GM12878 (cell line): ENCODE measurements at regions not wholly inside any gene's neighbourhood (a gene's known extent, or its start where the extent isn't known, plus 50 kb on each side); places are given as distances from the start of the nearest gene placed in this dataset.

Experiments used
- ATAC-seq: fragments of 200-7000 bp; cut with Tn5 transposase; 3 replicates; pipeline ENCODE4 v1.9.1; 2020; ENCODE audit warnings: mild to moderate bottlenecking, moderate library complexity
- BruUV-seq: library from RNA; stranded (reverse); fragments of 400-500 nt; replicated peaks from 2 replicates; lab custom pipeline; 2021; lab: Mats Ljungman, UMichigan
- CTCF ChIA-PET: fragments of 300-600 bp; sonication (Branson Sonifier 250); formaldehyde crosslinking; extraction: SDS; loops from one replicate; lab custom pipeline; 2021; ENCODE audit warnings: inconsistent platforms; lab: Yijun Ruan, JAX
- POLR2A ChIA-PET: fragments of 350-600 bp; formaldehyde crosslinking; extraction: SDS; loops from one replicate; lab custom pipeline; 2021; ENCODE audit warnings: inconsistent platforms; lab: Charles Lee
- RAD21 ChIA-PET: fragments of 300-600 bp; sonication (Branson Sonifier 250); formaldehyde crosslinking; loops from one replicate; lab custom pipeline; 2023; ENCODE audit warnings: antibody characterized with exemption; ENCODE audit not compliant: unreplicated experiment; lab: Charles Lee
- SMC1A ChIA-PET: fragments of 300-600 bp; sonication (Branson Sonifier 250); formaldehyde crosslinking; loops from one replicate; lab custom pipeline; 2023; ENCODE audit not compliant: unreplicated experiment, uncharacterized antibody; lab: Charles Lee
- DNase-seq: peaks from one replicate; pipeline ENCODE4 v3.0.0-alpha.2; 2011; ENCODE audit warnings: low read depth, low spot score
- FAIRE-seq: peaks from 3 replicates; lab custom pipeline; 2011; peaks lifted over from hg19 to GRCh38; lab: Jason Lieb, UNC
- H2AFZ ChIP-seq: 2 replicates; pipeline ENCODE4 v1.6.0; 2011; ENCODE audit warnings: low read depth, low read length, control low read depth; ENCODE audit not compliant: control insufficient read depth
- H3K27ac ChIP-seq: 2 replicates; pipeline ENCODE4 v1.5.1; 2011; ENCODE audit warnings: control low read depth; ENCODE audit not compliant: control insufficient read depth, insufficient read depth
- H3K27me3 ChIP-seq, 2 experiments: replicated peaks in 1 of 2; 2 replicates each; pipeline versions ENCODE4 v1.6.0 to v1.6.1; 2011; ENCODE audit warnings: low read length in 1 of 2; ENCODE audit not compliant: control insufficient read depth in 2 of 2, insufficient read depth in 2 of 2
- H3K36me3 ChIP-seq, 2 experiments: 2 replicates each; pipeline ENCODE4 v1.5.1; 2011; ENCODE audit warnings: low read length in 1 of 2; ENCODE audit not compliant: control insufficient read depth in 2 of 2, insufficient read depth in 2 of 2
- H3K4me1 ChIP-seq: 2 replicates; pipeline ENCODE4 v1.6.1; 2011; ENCODE audit warnings: mild to moderate bottlenecking, low read length, moderate library complexity, mixed read lengths; ENCODE audit not compliant: control insufficient read depth, insufficient read depth
- H3K4me2 ChIP-seq: 2 replicates; pipeline ENCODE4 v1.6.0; 2011; ENCODE audit warnings: control low read depth; ENCODE audit not compliant: control insufficient read depth, insufficient read depth
- H3K4me3 ChIP-seq: fragments of 200-600 bp; sonication (generic); 2 replicates; pipeline ENCODE4 v1.5.1; 2016
- H3K79me2 ChIP-seq: 2 replicates; pipeline ENCODE4 v1.6.0; 2011; ENCODE audit warnings: low read length; ENCODE audit not compliant: control insufficient read depth, insufficient read depth
- H3K9ac ChIP-seq: 2 replicates; pipeline ENCODE4 v1.8.0; 2011; ENCODE audit warnings: low read length, control low read depth, mixed read lengths; ENCODE audit not compliant: control insufficient read depth, insufficient read depth
- H3K9me3 ChIP-seq: replicated peaks from 3 replicates; pipeline ENCODE4 v1.5.1; 2011; ENCODE audit warnings: mild to moderate bottlenecking, low read length; ENCODE audit not compliant: control insufficient read depth, insufficient read depth
- H4K20me1 ChIP-seq: 2 replicates; pipeline ENCODE4 v1.6.0; 2011; ENCODE audit not compliant: control insufficient read depth, insufficient read depth
- BHLHE40 ChIP-seq, 2 experiments: fragments of 450-650 bp in 1 of 2; IDR thresholded peaks; 2 replicates each; pipeline ENCODE4 v1.6.1; 2011 to 2017; ENCODE audit warnings: low read depth in 2 of 2, borderline replicate concordance in 1 of 2, improper control_type of control experiment in 1 of 2, low read length in 1 of 2, mild to moderate bottlenecking in 1 of 2
- CREB1 ChIP-seq: IDR thresholded peaks from 2 replicates; pipeline ENCODE4 v1.6.1; 2012; ENCODE audit warnings: low read depth, mild to moderate bottlenecking, inconsistent platforms
- FOXK2 ChIP-seq: fragments of 450-650 bp; IDR thresholded peaks from 2 replicates; pipeline ENCODE4 v1.6.1; 2017; ENCODE audit warnings: mild to moderate bottlenecking, moderate library complexity
- KAT2A ChIP-seq: conservative IDR thresholded peaks from 2 replicates; pipeline ENCODE4 v1.6.1; 2011; ENCODE audit warnings: low read depth, low read length; ENCODE audit not compliant: control insufficient read depth
- MEF2A ChIP-seq: IDR thresholded peaks from 2 replicates; pipeline ENCODE4 v1.6.1; 2011; ENCODE audit warnings: low read depth, mild to moderate bottlenecking, low read length, moderate library complexity; ENCODE audit not compliant: insufficient read depth
- POU2F2 ChIP-seq: IDR thresholded peaks from 3 replicates; pipeline ENCODE4 v1.6.1; 2011; ENCODE audit warnings: low read depth, mild to moderate bottlenecking, low read length, borderline replicate concordance
- RAD51 ChIP-seq: fragments of 450-650 bp; IDR thresholded peaks from 2 replicates; pipeline ENCODE4 v1.6.1; 2016; ENCODE audit warnings: moderate library complexity, mild to moderate bottlenecking, inconsistent platforms
- RB1 ChIP-seq: fragments of 450-650 bp; formaldehyde crosslinking; IDR thresholded peaks from 2 replicates; pipeline ENCODE4 v1.6.1; 2017; ENCODE audit warnings: mild to moderate bottlenecking, borderline replicate concordance
- RFX5 ChIP-seq: IDR thresholded peaks from 2 replicates; pipeline ENCODE4 v1.6.1; 2011; ENCODE audit warnings: low read depth, low read length, improper control_type of control experiment
- SMAD1 ChIP-seq: fragments of 450-650 bp; IDR thresholded peaks from 2 replicates; pipeline ENCODE4 v1.6.1; 2018; ENCODE audit warnings: mild to moderate bottlenecking, low read depth; ENCODE audit not compliant: partially characterized antibody
- SMARCA5 ChIP-seq: fragments of 450-650 bp; IDR thresholded peaks from 2 replicates; pipeline ENCODE4 v1.6.1; 2017; ENCODE audit warnings: mild to moderate bottlenecking
- SREBF1 ChIP-seq: IDR thresholded peaks from 2 replicates; pipeline ENCODE4 v1.6.1; 2012; ENCODE audit warnings: mild to moderate bottlenecking, low read length
- TAF1 ChIP-seq: IDR thresholded peaks from 2 replicates; pipeline ENCODE4 v1.6.1; 2011; ENCODE audit warnings: mild to moderate bottlenecking, low read depth, low read length, borderline replicate concordance
- ZNF24 ChIP-seq: fragments of 450-650 bp; IDR thresholded peaks from 2 replicates; pipeline ENCODE4 v1.6.1; 2017; ENCODE audit warnings: antibody characterized with exemption, mild to moderate bottlenecking
- WGBS: methylation state at CpG from one replicate; pipeline ENCODE4 v1.1.6; 2016; ENCODE audit warnings: low lambda C conversion rate; ENCODE audit not compliant: insufficient replicate concordance, insufficient coverage; ENCODE audit errors: missing lambda C conversion rate; 5-methylcytosine and 5-hydroxymethylcytosine counted together
- in situ Hi-C: fragments of 300-500 bp; cut with MboI; formaldehyde crosslinking; loops from 9 replicates; pipeline ENCODE4 v1.14.3; 2018; ENCODE audit warnings: mixed read lengths
- intact Hi-C: fragments of 100-400 bp; cut with micrococcal nuclease; formaldehyde crosslinking; loops from one replicate; pipeline ENCODE4 v1.14.2; 2022; ENCODE audit not compliant: unreplicated experiment
- TF ChIP-seq, protein P1 (sequence below): IDR thresholded peaks from 2 replicates; pipeline ENCODE4 v1.6.1; 2011; ENCODE audit warnings: borderline replicate concordance, low read depth, mild to moderate bottlenecking, moderate library complexity, mixed read lengths, low read length; ENCODE audit not compliant: insufficient read depth; ENCODE audit errors: extremely low read length
- TF ChIP-seq, protein P2 (sequence below): fragments of 450-650 bp; IDR thresholded peaks from 2 replicates; pipeline ENCODE4 v1.6.1; 2016; ENCODE audit warnings: mild to moderate bottlenecking
- TF ChIP-seq, protein P3 (sequence below): fragments of 150-350 bp; IDR thresholded peaks from 2 replicates; pipeline ENCODE4 v1.6.1; 2014; ENCODE audit warnings: mild to moderate bottlenecking, low read depth, low read length

DNA sequence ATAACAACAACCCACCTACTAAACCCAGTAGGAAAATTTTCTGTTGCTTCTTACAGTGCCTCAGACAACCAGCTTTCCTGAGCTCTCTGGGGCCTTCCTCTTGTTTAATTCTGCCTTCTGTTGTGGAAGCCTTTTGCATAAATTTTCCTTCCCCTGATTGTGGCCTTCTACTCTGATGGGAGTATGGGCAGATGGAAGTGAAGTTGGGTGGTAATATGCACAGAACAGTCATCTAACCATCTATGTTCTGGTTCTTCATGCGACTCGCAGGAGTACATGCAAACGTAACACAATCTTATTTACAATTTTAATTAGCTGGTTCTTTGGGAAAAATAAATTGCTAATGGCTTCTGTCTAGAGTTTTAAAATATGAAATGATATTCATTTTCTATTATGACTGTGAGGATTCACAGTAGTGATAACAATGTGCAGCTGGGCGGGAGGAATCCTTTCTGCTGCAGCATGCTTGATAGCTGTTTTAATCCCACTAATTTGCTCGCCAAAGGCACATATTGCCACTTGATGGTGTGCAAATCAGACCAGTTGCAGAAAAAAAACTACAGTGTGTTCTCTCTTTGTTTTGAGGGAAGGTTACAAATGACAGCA, 311.5 kb upstream of the ROPN1 start:
- DNase-seq (no peak), FAIRE-seq (no peak), ATAC-seq (no peak)
- no peaks in the 10 kb centered on the region; the same call in 2 of the 3 replicates for H3K9me3 ChIP-seq
- intact Hi-C loops (no loop called here), in situ Hi-C loops (no loop called here)
- H3K27ac ChIP-seq = no peak overlapping the region
- no peaks in the 10 kb centered on the region; a peak in 1 of 4 replicates for H3K27me3 ChIP-seq
- ChIA-PET RAD21 (no interaction called here), SMC1A (no interaction called here), POLR2A (no interaction called here), CTCF (no interaction called here)
- no peaks in the 10 kb centered on the region for H3K79me2 ChIP-seq
- H3K4me3 ChIP-seq = no peak overlapping the region
- peaks cover 6% of the 10 kb centered on the region; the same call in 1 of the 2 replicates for H3K4me1 ChIP-seq
- no peak overlapping the region for H3K9ac ChIP-seq
- no TSS peak for BruUV-seq
- H4K20me1 ChIP-seq = no peaks in the 10 kb centered on the region
- no peak for TF ChIP-seq RB1
- TF ChIP-seq BHLHE40 (IDR thresholded peaks at IDR 0.05; ENCODE audit: borderline replicate concordance in 1 of 2, low read depth in 2 of 2, low read length in 1 of 2) = no peak
- no peak for TF ChIP-seq SMAD1
- TF ChIP-seq TAF1 = no peak
- no peak for TF ChIP-seq FOXK2
- TF ChIP-seq CREB1 = no peak
- no peak for TF ChIP-seq POU2F2
- TF ChIP-seq RFX5 = no peak
- no peak for TF ChIP-seq RAD51
- TF ChIP-seq SMARCA5 = no peak
- TF ChIP-seq, protein P1, sequence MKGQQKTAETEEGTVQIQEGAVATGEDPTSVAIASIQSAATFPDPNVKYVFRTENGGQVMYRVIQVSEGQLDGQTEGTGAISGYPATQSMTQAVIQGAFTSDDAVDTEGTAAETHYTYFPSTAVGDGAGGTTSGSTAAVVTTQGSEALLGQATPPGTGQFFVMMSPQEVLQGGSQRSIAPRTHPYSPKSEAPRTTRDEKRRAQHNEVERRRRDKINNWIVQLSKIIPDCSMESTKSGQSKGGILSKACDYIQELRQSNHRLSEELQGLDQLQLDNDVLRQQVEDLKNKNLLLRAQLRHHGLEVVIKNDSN = no peak
- TF ChIP-seq, protein P2, sequence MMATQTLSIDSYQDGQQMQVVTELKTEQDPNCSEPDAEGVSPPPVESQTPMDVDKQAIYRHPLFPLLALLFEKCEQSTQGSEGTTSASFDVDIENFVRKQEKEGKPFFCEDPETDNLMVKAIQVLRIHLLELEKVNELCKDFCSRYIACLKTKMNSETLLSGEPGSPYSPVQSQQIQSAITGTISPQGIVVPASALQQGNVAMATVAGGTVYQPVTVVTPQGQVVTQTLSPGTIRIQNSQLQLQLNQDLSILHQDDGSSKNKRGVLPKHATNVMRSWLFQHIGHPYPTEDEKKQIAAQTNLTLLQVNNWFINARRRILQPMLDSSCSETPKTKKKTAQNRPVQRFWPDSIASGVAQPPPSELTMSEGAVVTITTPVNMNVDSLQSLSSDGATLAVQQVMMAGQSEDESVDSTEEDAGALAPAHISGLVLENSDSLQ = no peak
- TF ChIP-seq, protein P3, sequence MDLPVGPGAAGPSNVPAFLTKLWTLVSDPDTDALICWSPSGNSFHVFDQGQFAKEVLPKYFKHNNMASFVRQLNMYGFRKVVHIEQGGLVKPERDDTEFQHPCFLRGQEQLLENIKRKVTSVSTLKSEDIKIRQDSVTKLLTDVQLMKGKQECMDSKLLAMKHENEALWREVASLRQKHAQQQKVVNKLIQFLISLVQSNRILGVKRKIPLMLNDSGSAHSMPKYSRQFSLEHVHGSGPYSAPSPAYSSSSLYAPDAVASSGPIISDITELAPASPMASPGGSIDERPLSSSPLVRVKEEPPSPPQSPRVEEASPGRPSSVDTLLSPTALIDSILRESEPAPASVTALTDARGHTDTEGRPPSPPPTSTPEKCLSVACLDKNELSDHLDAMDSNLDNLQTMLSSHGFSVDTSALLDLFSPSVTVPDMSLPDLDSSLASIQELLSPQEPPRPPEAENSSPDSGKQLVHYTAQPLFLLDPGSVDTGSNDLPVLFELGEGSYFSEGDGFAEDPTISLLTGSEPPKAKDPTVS = no peak
- no peak for TF ChIP-seq MEF2A
- no peak for TF ChIP-seq KAT2A
- no peak for TF ChIP-seq ZNF24
- no peak for TF ChIP-seq SREBF1
- H3K4me2 ChIP-seq = no peak overlapping the region
- 35% methylated on average over 5 of the region's 5 CpGs for WGBS
- H2AFZ ChIP-seq = no peak overlapping the region
- no peaks in the 10 kb centered on the region for H3K36me3 ChIP-seq
